SK-N-SH (cell line): ENCODE measurements at regions not wholly inside any gene's neighbourhood (a gene's known extent, or its start where the extent isn't known, plus 50 kb on each side); places are given as distances from the start of the nearest gene placed in this dataset.

Source experiments
- CTCF ChIA-PET: fragments of 300-600, 350-600 bp; formaldehyde crosslinking; extraction: SDS; loops from one replicate; lab custom pipeline; 2021; lab: Yijun Ruan, JAX
- POLR2A ChIA-PET: fragments of 350-600 bp; sonication (Branson Sonifier 250); formaldehyde crosslinking; extraction: SDS; loops from one replicate; lab custom pipeline; 2020; ENCODE audit warnings: antibody characterized with exemption, inconsistent platforms; lab: Yijun Ruan, JAX
- DNase-seq: peaks from one replicate; pipeline ENCODE4 v3.0.0; 2012
- H2AFZ ChIP-seq: fragments of 200-600 bp; sonication (generic); 2 replicates; pipeline ENCODE4 v1.8.1; 2016; ENCODE audit warnings: antibody characterized with exemption, mild to moderate bottlenecking, low read depth
- H3F3A ChIP-seq: fragments of 200-600 bp; sonication (generic); replicated peaks from 2 replicates; pipeline ENCODE3; 2016; ENCODE audit warnings: antibody characterized with exemption, mild to moderate bottlenecking; ENCODE audit not compliant: insufficient read depth
- H3K27ac ChIP-seq, 2 experiments: fragments of 200-500 bp in 1 of 2; fragments of 200-600 bp in 1 of 2; sonication (Bioruptor generic) in 1 of 2; sonication (generic), shearing (Covaris generic) in 1 of 2; 2 replicates each; pipeline versions ENCODE4 v1.5.1 to v1.6.1; 2014 to 2016; ENCODE audit warnings: low read depth in 2 of 2, inconsistent platforms in 1 of 2, low read length in 1 of 2, mild to moderate bottlenecking in 1 of 2, mixed read lengths in 1 of 2
- H3K27me3 ChIP-seq: fragments of 200-600 bp; sonication (generic), shearing (Covaris generic); 2 replicates; pipeline ENCODE4 v1.6.1; 2016; ENCODE audit warnings: mixed run types; ENCODE audit not compliant: insufficient read depth
- H3K36me3 ChIP-seq, 2 experiments: fragments of 200-500 bp in 1 of 2; fragments of 200-600 bp in 1 of 2; sonication (Bioruptor generic) in 1 of 2; sonication (generic) in 1 of 2; replicated peaks in 1 of 2; 2 replicates each; pipeline versions ENCODE3 to v1.5.1; 2014 to 2016; ENCODE audit warnings: low read length in 1 of 2, mild to moderate bottlenecking in 1 of 2; ENCODE audit not compliant: insufficient read depth in 2 of 2, control insufficient read depth in 1 of 2
- H3K4me1 ChIP-seq, 2 experiments: fragments of 200-500 bp in 1 of 2; fragments of 200-600 bp in 1 of 2; sonication (Bioruptor generic) in 1 of 2; sonication (generic), shearing (Covaris generic) in 1 of 2; 2 replicates each; pipeline versions ENCODE4 v1.5.1 to v1.6.1; 2014 to 2016; ENCODE audit warnings: low read depth in 1 of 2, low read length in 1 of 2, mixed run types in 1 of 2; ENCODE audit not compliant: insufficient read depth in 2 of 2, control insufficient read depth in 1 of 2
- H3K4me2 ChIP-seq: fragments of 200-600 bp; sonication (generic), shearing (Covaris generic); 2 replicates; pipeline ENCODE4 v1.6.1; 2017; ENCODE audit warnings: mixed run types
- H3K4me3 ChIP-seq, 2 experiments: fragments of 200-500 bp in 1 of 2; fragments of 200-600 bp in 1 of 2; sonication (Bioruptor generic) in 1 of 2; sonication (generic), shearing (Covaris generic) in 1 of 2; 2 replicates each; pipeline versions ENCODE4 v1.5.1 to v1.8.1; 2014 to 2016; ENCODE audit warnings: low read depth in 2 of 2, inconsistent platforms in 1 of 2, low read length in 1 of 2, mild to moderate bottlenecking in 1 of 2, mixed read lengths in 1 of 2, moderate library complexity in 1 of 2
- H3K79me2 ChIP-seq: fragments of 200-600 bp; sonication (generic); 2 replicates; pipeline ENCODE4 v1.8.1; 2017; ENCODE audit warnings: mild to moderate bottlenecking; ENCODE audit not compliant: insufficient read depth
- H3K9ac ChIP-seq: fragments of 200-600 bp; sonication (generic); 2 replicates; pipeline ENCODE4 v1.6.1; 2017; ENCODE audit warnings: mixed run types
- H3K9me2 ChIP-seq: fragments of 200-600 bp; sonication (generic); 2 replicates; pipeline ENCODE4 v1.6.1; 2017; ENCODE audit warnings: mixed run types
- H3K9me3 ChIP-seq: fragments of 200-600 bp; sonication (generic); 2 replicates; pipeline ENCODE4 v1.6.1; 2017; ENCODE audit warnings: mixed run types, mild to moderate bottlenecking, moderate library complexity
- H4K20me1 ChIP-seq: fragments of 200-600 bp; sonication (generic); 2 replicates; pipeline ENCODE4 v1.6.1; 2017; ENCODE audit warnings: mild to moderate bottlenecking, mixed run types; ENCODE audit not compliant: insufficient read depth
- CHD2 ChIP-seq: fragments of 150-350 bp; IDR thresholded peaks from 2 replicates; pipeline ENCODE4 v1.6.1; 2018; ENCODE audit warnings: low read length; ENCODE audit not compliant: partially characterized antibody
- CTCF ChIP-seq: fragments of 200-600 bp; sonication (generic); IDR thresholded peaks from 2 replicates; pipeline ENCODE4 v1.6.1; 2017; ENCODE audit warnings: antibody characterized with exemption, mild to moderate bottlenecking, moderate library complexity
- FOXJ3 ChIP-seq: sonication (generic); formaldehyde crosslinking; IDR thresholded peaks from 2 replicates; pipeline ENCODE4 v1.5.1; 2020; ENCODE audit warnings: mild to moderate bottlenecking, missing genetic modification reagents
- FOXM1 ChIP-seq: IDR thresholded peaks from 2 replicates; pipeline ENCODE4 v1.4.0; 2012; ENCODE audit warnings: low read depth, mild to moderate bottlenecking
- GABPA ChIP-seq: IDR thresholded peaks from 2 replicates; pipeline ENCODE4 v1.4.0; 2012; ENCODE audit warnings: low read depth, mild to moderate bottlenecking
- GATA2 ChIP-seq: sonication (generic); formaldehyde crosslinking; IDR thresholded peaks from 2 replicates; pipeline ENCODE4 v1.5.0; 2020; ENCODE audit warnings: mild to moderate bottlenecking, missing genetic modification reagents
- JUND ChIP-seq: IDR thresholded peaks from 2 replicates; pipeline ENCODE4 v1.4.0; 2012
- MAX ChIP-seq: IDR thresholded peaks from 2 replicates; pipeline ENCODE4 v1.4.0; 2012; ENCODE audit warnings: low read depth
- MEF2A ChIP-seq: IDR thresholded peaks from 2 replicates; pipeline ENCODE4 v1.4.0; 2012; ENCODE audit warnings: low read depth, borderline replicate concordance
- MXI1 ChIP-seq: IDR thresholded peaks from 2 replicates; pipeline ENCODE4 v1.6.1; 2012; ENCODE audit warnings: mild to moderate bottlenecking, low read depth, low read length, improper control_type of control experiment
- NFIC ChIP-seq: IDR thresholded peaks from 2 replicates; pipeline ENCODE4 v1.4.0; 2012; ENCODE audit warnings: borderline replicate concordance
- NRF1 ChIP-seq: IDR thresholded peaks from 2 replicates; pipeline ENCODE4 v1.6.1; 2012; ENCODE audit warnings: low read depth, mild to moderate bottlenecking, low read length
- PBX3 ChIP-seq: IDR thresholded peaks from 2 replicates; pipeline ENCODE4; 2012
- RXRA ChIP-seq: IDR thresholded peaks from 2 replicates; pipeline ENCODE4 v1.4.0; 2012; ENCODE audit warnings: low read depth, mild to moderate bottlenecking, borderline replicate concordance
- TAF1 ChIP-seq: IDR thresholded peaks from 2 replicates; pipeline ENCODE4 v1.6.1; 2012; ENCODE audit warnings: low read depth, mild to moderate bottlenecking, low read length, moderate library complexity, borderline replicate concordance
- TCF12 ChIP-seq: IDR thresholded peaks from 2 replicates; pipeline ENCODE4 v1.4.0; 2012
- USF1 ChIP-seq: IDR thresholded peaks from 2 replicates; pipeline ENCODE4 v1.4.0; 2012; ENCODE audit warnings: low read depth, borderline replicate concordance
- USF2 ChIP-seq: fragments of 150-350 bp; IDR thresholded peaks from 2 replicates; pipeline ENCODE4 v1.6.1; 2017; ENCODE audit warnings: antibody characterized with exemption, low read length, low read depth, borderline replicate concordance
- YY1 ChIP-seq: IDR thresholded peaks from 2 replicates; pipeline ENCODE4 v1.4.0; 2012; ENCODE audit warnings: low read depth, mild to moderate bottlenecking

GRCh38 chr7:86282014-86282682 is 361.6 kb upstream of the GRM3 start (continued):
- TF ChIP-seq MAX (no peak), FOXJ3 (CRISPR knock-in tag) (no peak), MEF2A (no peak)
- TF ChIP-seq, all 33 proteins: peak for 0

- Histone ChIP-seq H3K27ac (no peak overlapping the region), H3K4me3 (no peak overlapping the region), H3K79me2 (no peaks in the 10 kb centered on the region), H3K4me1 (no peaks in the 10 kb centered on the region), H3K27me3 (no peaks in the 10 kb centered on the region), H3K9me2 (0 out of 2 replicates have a peak, but pooled peaks cover 3% of the 10 kb centered on the region), H3K4me2 (no peak overlapping the region), H3K9ac (no peak overlapping the region), H2AFZ (no peak overlapping the region), H4K20me1 (no peaks in the 10 kb centered on the region), H3F3A (no peaks in the 10 kb centered on the region), H3K9me3 (no peaks in the 10 kb centered on the region), H3K36me3 (no peaks in the 10 kb centered on the region)
- TF ChIP-seq NFIC (no peak), PBX3 (no peak), FOXJ3 (CRISPR knock-in tag) (no peak), CTCF (no peak), JUND (no peak), FOXM1 (no peak), NRF1 (no peak), MXI1 (no peak), TCF12 (no peak), GABPA (no peak), RXRA (no peak), YY1 (no peak), TAF1 (no peak), GATA2 (CRISPR knock-in tag) (no peak), USF1 (no peak), USF2 (no peak), CHD2 (no peak)
- ChIA-PET POLR2A (no interaction called here), CTCF (no interaction called here)
- no peak for DNase-seq
Observed at GRCh38 chr7:86280150-86280549, 363.6 kb upstream of the GRM3 start.
